ENCODE measurements at regions not wholly inside any gene's neighbourhood (a gene's known extent, or its start where the extent isn't known, plus 50 kb on each side); places are given as distances from the start of the nearest gene placed in this dataset.

DNA sequence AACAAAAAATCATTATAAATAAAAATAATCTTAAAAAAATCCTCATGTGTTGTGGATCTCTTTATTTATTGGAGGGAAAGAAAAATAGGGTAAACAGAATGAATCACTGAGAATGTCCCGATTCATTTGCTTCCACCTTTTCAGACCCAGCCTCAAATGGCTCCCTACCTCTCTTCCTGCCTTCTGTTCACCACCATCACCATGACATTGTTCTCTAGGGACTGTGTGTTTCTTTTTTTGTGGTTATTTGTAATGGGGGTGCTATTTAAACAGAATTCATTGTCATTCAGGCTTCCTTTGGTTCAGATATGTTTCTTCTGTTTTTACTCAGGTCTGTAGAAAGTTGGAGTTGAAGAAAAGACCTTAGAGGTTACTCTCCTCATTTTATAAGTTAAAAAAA is 198.2 kb downstream of the KIF4B start:
- TF ChIP-seq, protein P1, sequence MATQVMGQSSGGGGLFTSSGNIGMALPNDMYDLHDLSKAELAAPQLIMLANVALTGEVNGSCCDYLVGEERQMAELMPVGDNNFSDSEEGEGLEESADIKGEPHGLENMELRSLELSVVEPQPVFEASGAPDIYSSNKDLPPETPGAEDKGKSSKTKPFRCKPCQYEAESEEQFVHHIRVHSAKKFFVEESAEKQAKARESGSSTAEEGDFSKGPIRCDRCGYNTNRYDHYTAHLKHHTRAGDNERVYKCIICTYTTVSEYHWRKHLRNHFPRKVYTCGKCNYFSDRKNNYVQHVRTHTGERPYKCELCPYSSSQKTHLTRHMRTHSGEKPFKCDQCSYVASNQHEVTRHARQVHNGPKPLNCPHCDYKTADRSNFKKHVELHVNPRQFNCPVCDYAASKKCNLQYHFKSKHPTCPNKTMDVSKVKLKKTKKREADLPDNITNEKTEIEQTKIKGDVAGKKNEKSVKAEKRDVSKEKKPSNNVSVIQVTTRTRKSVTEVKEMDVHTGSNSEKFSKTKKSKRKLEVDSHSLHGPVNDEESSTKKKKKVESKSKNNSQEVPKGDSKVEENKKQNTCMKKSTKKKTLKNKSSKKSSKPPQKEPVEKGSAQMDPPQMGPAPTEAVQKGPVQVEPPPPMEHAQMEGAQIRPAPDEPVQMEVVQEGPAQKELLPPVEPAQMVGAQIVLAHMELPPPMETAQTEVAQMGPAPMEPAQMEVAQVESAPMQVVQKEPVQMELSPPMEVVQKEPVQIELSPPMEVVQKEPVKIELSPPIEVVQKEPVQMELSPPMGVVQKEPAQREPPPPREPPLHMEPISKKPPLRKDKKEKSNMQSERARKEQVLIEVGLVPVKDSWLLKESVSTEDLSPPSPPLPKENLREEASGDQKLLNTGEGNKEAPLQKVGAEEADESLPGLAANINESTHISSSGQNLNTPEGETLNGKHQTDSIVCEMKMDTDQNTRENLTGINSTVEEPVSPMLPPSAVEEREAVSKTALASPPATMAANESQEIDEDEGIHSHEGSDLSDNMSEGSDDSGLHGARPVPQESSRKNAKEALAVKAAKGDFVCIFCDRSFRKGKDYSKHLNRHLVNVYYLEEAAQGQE (IDR thresholded peaks at IDR 0.05; ENCODE audit: insufficient read depth in 1 of 2, low read depth in 2 of 2, low read length in 2 of 2): no peak
- TF ChIP-seq SIN3A (IDR thresholded peaks at IDR 0.05; ENCODE audit: borderline replicate concordance, insufficient read depth, low read length): no peak
- TF ChIP-seq POLR2AphosphoS5 (IDR thresholded peaks at IDR 0.05; ENCODE audit: low read depth, low read length): no peak
- TF ChIP-seq FOXP2 (optimal IDR thresholded peaks at IDR 0.05; ENCODE audit: borderline replicate concordance, extremely low read depth, extremely low read length, insufficient read depth): no peak
- no peak for TF ChIP-seq TAF1 (IDR thresholded peaks at IDR 0.05; ENCODE audit: borderline replicate concordance, insufficient read depth, low read length)

DNA sequence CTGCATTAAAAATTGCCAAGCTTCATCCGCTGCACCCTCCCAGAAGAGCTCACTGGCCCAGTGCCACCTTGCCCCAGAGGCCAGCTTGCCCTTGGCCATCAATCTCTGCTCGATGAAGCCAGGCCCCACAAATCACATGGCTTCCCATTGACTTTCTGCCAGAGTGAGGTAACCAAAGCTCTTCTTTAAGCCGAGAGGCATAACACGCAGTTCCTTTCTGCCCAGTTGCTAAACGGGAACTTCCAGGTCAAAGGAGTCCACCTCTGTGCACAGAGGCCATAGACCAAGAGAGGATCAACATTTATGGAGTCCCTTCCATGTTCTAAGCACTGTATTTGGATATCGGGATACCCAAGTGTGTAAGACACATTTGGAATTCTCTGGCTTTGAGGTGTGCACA is 208.8 kb downstream of the KIF4B start:
- TF ChIP-seq TAF1 (IDR thresholded peaks at IDR 0.05; ENCODE audit: borderline replicate concordance, insufficient read depth, low read length) (no peak), SIN3A (IDR thresholded peaks at IDR 0.05; ENCODE audit: borderline replicate concordance, insufficient read depth, low read length) (no peak), FOXP2 (optimal IDR thresholded peaks at IDR 0.05; ENCODE audit: borderline replicate concordance, extremely low read depth, extremely low read length, insufficient read depth) (no peak), POLR2AphosphoS5 (IDR thresholded peaks at IDR 0.05; ENCODE audit: low read depth, low read length) (no peak)
- TF ChIP-seq, protein P1 (IDR thresholded peaks at IDR 0.05; ENCODE audit: insufficient read depth in 1 of 2, low read depth in 2 of 2, low read length in 2 of 2): no peak

DNA sequence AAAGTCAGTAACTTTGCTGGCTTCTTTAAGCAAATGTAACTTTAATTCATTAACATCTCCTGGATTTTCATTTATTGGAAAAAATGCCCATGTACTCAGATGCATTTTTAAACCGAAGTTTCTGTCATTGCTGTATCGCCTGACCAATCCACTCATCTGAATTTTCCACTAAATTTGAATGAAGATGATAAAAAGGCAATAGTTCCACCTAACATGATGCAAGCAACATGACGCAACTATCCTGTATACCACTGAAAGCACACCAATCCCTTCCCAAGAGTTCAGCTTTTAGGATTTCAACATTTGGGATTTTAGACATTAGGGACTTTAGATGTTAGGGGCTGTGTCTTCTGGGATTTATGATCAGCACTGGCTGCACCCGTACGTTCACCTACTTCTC is 215.6 kb downstream of the KIF4B start:
- TF ChIP-seq SIN3A (IDR thresholded peaks at IDR 0.05; ENCODE audit: borderline replicate concordance, insufficient read depth, low read length) (no peak), FOXP2 (optimal IDR thresholded peaks at IDR 0.05; ENCODE audit: borderline replicate concordance, extremely low read depth, extremely low read length, insufficient read depth) (no peak), POLR2AphosphoS5 (IDR thresholded peaks at IDR 0.05; ENCODE audit: low read depth, low read length) (no peak), TAF1 (IDR thresholded peaks at IDR 0.05; ENCODE audit: borderline replicate concordance, insufficient read depth, low read length) (no peak)
- TF ChIP-seq, protein P1 (IDR thresholded peaks at IDR 0.05; ENCODE audit: insufficient read depth in 1 of 2, low read depth in 2 of 2, low read length in 2 of 2): no peak

DNA sequence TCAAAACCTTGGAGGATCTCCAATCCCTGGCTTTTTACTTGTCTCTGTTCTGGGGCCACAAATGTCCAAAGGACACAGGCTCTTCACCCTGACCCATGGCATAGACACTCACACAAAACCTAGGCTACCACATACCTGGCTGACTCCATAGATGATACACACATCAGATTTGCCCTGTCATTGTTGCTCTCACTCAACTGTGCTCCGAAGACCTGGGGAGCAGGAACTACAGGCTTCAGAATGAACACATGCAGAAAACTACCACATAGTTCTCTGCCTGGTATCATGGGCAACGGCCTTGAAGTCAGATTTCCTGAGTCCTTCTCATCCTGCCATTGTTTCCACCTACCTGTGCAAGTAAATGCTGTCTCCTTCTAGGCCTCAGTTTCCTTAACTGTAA is 226.2 kb downstream of the KIF4B start:
- TF ChIP-seq, protein P1 (IDR thresholded peaks at IDR 0.05; ENCODE audit: insufficient read depth in 1 of 2, low read depth in 2 of 2, low read length in 2 of 2): no peak
- TF ChIP-seq SIN3A (IDR thresholded peaks at IDR 0.05; ENCODE audit: borderline replicate concordance, insufficient read depth, low read length): no peak
- TF ChIP-seq TAF1 (IDR thresholded peaks at IDR 0.05; ENCODE audit: borderline replicate concordance, insufficient read depth, low read length): no peak
- TF ChIP-seq FOXP2 (optimal IDR thresholded peaks at IDR 0.05; ENCODE audit: borderline replicate concordance, extremely low read depth, extremely low read length, insufficient read depth): no peak
- TF ChIP-seq POLR2AphosphoS5 (IDR thresholded peaks at IDR 0.05; ENCODE audit: low read depth, low read length): no peak

DNA sequence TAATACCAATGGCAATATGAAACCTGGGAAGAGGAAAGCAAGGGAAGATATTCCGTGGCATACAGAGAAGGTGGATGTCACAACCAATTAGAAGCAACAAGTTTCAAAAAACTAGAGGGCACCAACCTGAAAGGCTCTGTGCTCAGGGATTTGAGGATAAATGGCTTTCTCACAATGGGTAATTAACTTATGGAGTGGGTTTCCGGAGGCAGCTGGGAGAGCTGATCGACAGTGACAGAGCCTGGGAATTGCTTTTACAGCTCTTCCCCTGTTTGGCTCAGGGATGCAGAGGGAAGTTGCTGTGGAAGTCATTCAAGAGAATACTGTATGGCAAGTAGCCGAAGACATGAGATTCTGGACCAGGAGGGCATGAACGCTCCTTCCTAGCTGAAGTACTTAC is 237.0 kb downstream of the KIF4B start:
- TF ChIP-seq, protein P1 (IDR thresholded peaks at IDR 0.05; ENCODE audit: insufficient read depth in 1 of 2, low read depth in 2 of 2, low read length in 2 of 2): no peak
- no peak for TF ChIP-seq POLR2AphosphoS5 (IDR thresholded peaks at IDR 0.05; ENCODE audit: low read depth, low read length)
- no peak for TF ChIP-seq TAF1 (IDR thresholded peaks at IDR 0.05; ENCODE audit: borderline replicate concordance, insufficient read depth, low read length)
- no peak for TF ChIP-seq SIN3A (IDR thresholded peaks at IDR 0.05; ENCODE audit: borderline replicate concordance, insufficient read depth, low read length)
- TF ChIP-seq FOXP2 (optimal IDR thresholded peaks at IDR 0.05; ENCODE audit: borderline replicate concordance, extremely low read depth, extremely low read length, insufficient read depth): no peak
